ENCODE measurements at regions not wholly inside any gene's neighbourhood (a gene's known extent, or its start where the extent isn't known, plus 50 kb on each side); places are given as distances from the start of the nearest gene placed in this dataset.

- no peak overlapping the region for H3K27ac ChIP-seq (ENCODE audit: low read length)
Observed at GRCh38 chr9:18346745-18347144, 127.2 kb upstream of the ADAMTSL1 start.

GRCh38 chr9:18347386-18348082, 126.4 kb upstream of the ADAMTSL1 start:
- H3K27me3 ChIP-seq (ENCODE audit: low read depth, low read length): no peaks in the 10 kb centered on the region
- TF ChIP-seq EZH2phosphoT487 (IDR thresholded peaks at IDR 0.05; ENCODE audit: low read depth) (no peak), CTCF (IDR thresholded peaks at IDR 0.05; ENCODE audit: low read depth, low read length) (no peak)
- no peak overlapping the region for H3K4me3 ChIP-seq (ENCODE audit: low read length)
- no peaks in the 10 kb centered on the region for H3K9me3 ChIP-seq (ENCODE audit: insufficient read depth, low read length)
- H3K36me3 ChIP-seq (replicated peaks; ENCODE audit: low read depth, low read length): no peaks in the 10 kb centered on the region
- H3K9ac ChIP-seq (ENCODE audit: low read length): no peak overlapping the region
- no peak overlapping the region for H2AFZ ChIP-seq (ENCODE audit: low read depth, low read length)
- H4K20me1 ChIP-seq (ENCODE audit: insufficient read depth, low read length): no peaks in the 10 kb centered on the region
- no peaks in the 10 kb centered on the region for H3K79me2 ChIP-seq (ENCODE audit: low read length)
- no peaks in the 10 kb centered on the region; the same call in 1 of the 2 replicates for H3K4me1 ChIP-seq (ENCODE audit: low read length)
- no peak overlapping the region for H3K27ac ChIP-seq (ENCODE audit: low read length)
- H3K4me2 ChIP-seq (ENCODE audit: low read length): no peak overlapping the region

More at GRCh38 chr9:18346745-18347144, 127.2 kb upstream of the ADAMTSL1 start:
- Histone ChIP-seq H2AFZ (ENCODE audit: low read depth, low read length) (no peak overlapping the region), H3K9ac (ENCODE audit: low read length) (no peak overlapping the region), H3K4me1 (ENCODE audit: low read length) (no peaks in the 10 kb centered on the region; the same call in 1 of the 2 replicates), H3K27me3 (ENCODE audit: low read depth, low read length) (no peaks in the 10 kb centered on the region), H3K4me3 (ENCODE audit: low read length) (no peak overlapping the region), H3K4me2 (ENCODE audit: low read length) (no peak overlapping the region), H3K9me3 (ENCODE audit: insufficient read depth, low read length) (no peaks in the 10 kb centered on the region), H3K79me2 (ENCODE audit: low read length) (no peaks in the 10 kb centered on the region), H3K36me3 (replicated peaks; ENCODE audit: low read depth, low read length) (no peaks in the 10 kb centered on the region), H4K20me1 (ENCODE audit: insufficient read depth, low read length) (no peaks in the 10 kb centered on the region)
- no peak for TF ChIP-seq EZH2phosphoT487 (IDR thresholded peaks at IDR 0.05; ENCODE audit: low read depth)
- TF ChIP-seq CTCF (IDR thresholded peaks at IDR 0.05; ENCODE audit: low read depth, low read length): no peak

- no peaks in the 10 kb centered on the region for H3K36me3 ChIP-seq (replicated peaks; ENCODE audit: low read depth, low read length)
- H3K27ac ChIP-seq (ENCODE audit: low read length): no peak overlapping the region
- no peaks in the 10 kb centered on the region for H4K20me1 ChIP-seq (ENCODE audit: insufficient read depth, low read length)
- no peak overlapping the region for H3K4me3 ChIP-seq (ENCODE audit: low read length)
- no peaks in the 10 kb centered on the region for H3K27me3 ChIP-seq (ENCODE audit: low read depth, low read length)
- no peak overlapping the region for H3K9ac ChIP-seq (ENCODE audit: low read length)
- H2AFZ ChIP-seq (ENCODE audit: low read depth, low read length): no peak overlapping the region
- H3K9me3 ChIP-seq (ENCODE audit: insufficient read depth, low read length): no peaks in the 10 kb centered on the region
- no peaks in the 10 kb centered on the region; the same call in 1 of the 2 replicates for H3K4me1 ChIP-seq (ENCODE audit: low read length)
- no peak for TF ChIP-seq EZH2phosphoT487 (IDR thresholded peaks at IDR 0.05; ENCODE audit: low read depth)
- no peak for TF ChIP-seq CTCF (IDR thresholded peaks at IDR 0.05; ENCODE audit: low read depth, low read length)
- no peaks in the 10 kb centered on the region for H3K79me2 ChIP-seq (ENCODE audit: low read length)
- H3K4me2 ChIP-seq (ENCODE audit: low read length): no peak overlapping the region
Observed at GRCh38 chr9:18348083-18348475, 125.9 kb upstream of the ADAMTSL1 start.

GRCh38 chr9:18349530-18349929, 124.4 kb upstream of the ADAMTSL1 start:
- H4K20me1 ChIP-seq (ENCODE audit: insufficient read depth, low read length): no peaks in the 10 kb centered on the region
- H3K79me2 ChIP-seq (ENCODE audit: low read length): no peaks in the 10 kb centered on the region
- H3K4me3 ChIP-seq (ENCODE audit: low read length): no peak overlapping the region
- H3K4me2 ChIP-seq (ENCODE audit: low read length): no peak overlapping the region
- no peaks in the 10 kb centered on the region for H3K9me3 ChIP-seq (ENCODE audit: insufficient read depth, low read length)
- no peak overlapping the region for H3K9ac ChIP-seq (ENCODE audit: low read length)
- H3K27me3 ChIP-seq (ENCODE audit: low read depth, low read length): no peaks in the 10 kb centered on the region
- no peaks in the 10 kb centered on the region for H3K36me3 ChIP-seq (replicated peaks; ENCODE audit: low read depth, low read length)
- no peaks in the 10 kb centered on the region for H3K4me1 ChIP-seq (ENCODE audit: low read length)
- no peak for TF ChIP-seq CTCF (IDR thresholded peaks at IDR 0.05; ENCODE audit: low read depth, low read length)
- TF ChIP-seq EZH2phosphoT487 (IDR thresholded peaks at IDR 0.05; ENCODE audit: low read depth): no peak
- H3K27ac ChIP-seq (ENCODE audit: low read length): no peak overlapping the region
- no peak overlapping the region for H2AFZ ChIP-seq (ENCODE audit: low read depth, low read length)
